Activated T-cell treated with anti-CD3 and anti-CD28 coated beads, Interleukin-2, amount 50 U/mL, for 24 hours (primary cell): ENCODE measurements at regions not wholly inside any gene's neighbourhood (a gene's known extent, or its start where the extent isn't known, plus 50 kb on each side); places are given as distances from the start of the nearest gene placed in this dataset.

Experiments used
- DNase-seq: peaks from one replicate; pipeline ENCODE4 v3.0.0-alpha.2; 2020
- H3K27ac Mint-ChIP-seq: 2 replicates; pipeline ENCODE4 v1.8.0; 2020; ENCODE audit warnings: mild to moderate bottlenecking, mixed read lengths
- H3K27me3 Mint-ChIP-seq: 2 replicates; pipeline ENCODE4 v1.8.0; 2020; ENCODE audit warnings: mixed read lengths
- H3K36me3 Mint-ChIP-seq: 2 replicates; pipeline ENCODE4 v1.8.0; 2020; ENCODE audit warnings: low read depth, mixed read lengths
- H3K4me1 Mint-ChIP-seq: 2 replicates; pipeline ENCODE4 v1.8.0; 2020; ENCODE audit warnings: low read depth, mixed read lengths
- H3K4me3 Mint-ChIP-seq: 2 replicates; pipeline ENCODE4 v1.8.0; 2020; ENCODE audit warnings: mild to moderate bottlenecking, moderate library complexity, mixed read lengths
- H3K9me3 Mint-ChIP-seq: 2 replicates; pipeline ENCODE4 v1.8.0; 2020; ENCODE audit warnings: mixed read lengths

- H3K27me3 Mint-ChIP-seq: no peaks in the 10 kb centered on the region
- H3K4me3 Mint-ChIP-seq: no peak overlapping the region
- no peaks in the 10 kb centered on the region for H3K9me3 Mint-ChIP-seq
- H3K27ac Mint-ChIP-seq: no peak overlapping the region
- no peaks in the 10 kb centered on the region for H3K4me1 Mint-ChIP-seq
- DNase-seq: no peak
- H3K36me3 Mint-ChIP-seq: no peaks in the 10 kb centered on the region
Measured at GRCh38 chr17:69801368-69801767, 273.7 kb upstream of the KCNJ16 start.

- Mint-ChIP-seq H3K27ac (no peak overlapping the region), H3K36me3 (no peaks in the 10 kb centered on the region), H3K27me3 (no peaks in the 10 kb centered on the region), H3K4me3 (no peak overlapping the region), H3K9me3 (no peaks in the 10 kb centered on the region), H3K4me1 (no peaks in the 10 kb centered on the region)
- DNase-seq: no peak
Measured at GRCh38 chr17:69802045-69802740, 272.8 kb upstream of the KCNJ16 start.

GRCh38 chr17:69809331-69809730, 265.7 kb upstream of the KCNJ16 start:
- Mint-ChIP-seq H3K36me3 (no peaks in the 10 kb centered on the region), H3K4me3 (no peak overlapping the region), H3K27me3 (no peaks in the 10 kb centered on the region), H3K27ac (no peak overlapping the region), H3K4me1 (no peaks in the 10 kb centered on the region), H3K9me3 (no peaks in the 10 kb centered on the region)
- DNase-seq: no peak

DNA sequence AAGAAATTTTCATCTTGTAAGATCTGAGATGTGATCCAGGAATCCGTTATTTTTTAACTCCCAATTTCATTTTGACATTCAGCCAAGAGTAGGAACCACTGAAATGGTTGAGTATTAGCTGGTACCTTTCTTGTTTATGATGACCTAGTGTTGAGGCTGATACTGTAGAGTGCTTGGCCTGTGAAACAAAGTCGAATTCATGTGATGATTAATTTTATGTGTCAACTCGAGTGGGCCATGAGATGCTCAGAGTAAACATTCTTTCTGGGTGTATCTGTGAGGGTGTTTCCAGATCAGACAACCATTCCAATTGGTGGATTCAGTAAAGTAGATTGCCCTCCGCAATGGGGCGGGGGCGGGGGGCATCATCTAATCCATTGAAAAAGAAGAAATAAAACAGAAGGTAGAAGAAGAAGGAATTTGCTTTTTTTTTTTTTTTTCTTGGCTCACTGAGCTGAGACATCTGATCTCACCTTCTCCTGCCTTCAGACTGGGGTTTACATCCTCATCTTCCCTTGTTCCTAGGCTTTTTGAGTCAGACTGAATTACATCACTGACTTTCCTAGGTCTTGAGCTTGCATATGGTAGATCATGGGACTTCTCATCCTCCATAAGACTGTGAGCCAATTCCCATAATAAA, 264.6 kb upstream of the KCNJ16 start:
- Mint-ChIP-seq H3K4me1 (no peaks in the 10 kb centered on the region), H3K27ac (no peak overlapping the region), H3K4me3 (no peak overlapping the region), H3K27me3 (no peaks in the 10 kb centered on the region), H3K36me3 (no peaks in the 10 kb centered on the region), H3K9me3 (no peaks in the 10 kb centered on the region)
- no peak for DNase-seq

- Mint-ChIP-seq H3K4me1 (no peaks in the 10 kb centered on the region), H3K27me3 (no peaks in the 10 kb centered on the region), H3K36me3 (no peaks in the 10 kb centered on the region), H3K9me3 (no peaks in the 10 kb centered on the region), H3K27ac (no peak overlapping the region), H3K4me3 (no peak overlapping the region)
- DNase-seq: no peak
Measured at GRCh38 chr17:69812240-69812837, 262.7 kb upstream of the KCNJ16 start.

- Mint-ChIP-seq H3K4me1 (no peaks in the 10 kb centered on the region), H3K27ac (no peak overlapping the region), H3K9me3 (no peaks in the 10 kb centered on the region), H3K36me3 (no peaks in the 10 kb centered on the region), H3K27me3 (no peaks in the 10 kb centered on the region), H3K4me3 (no peak overlapping the region)
- DNase-seq: no peak
Measured at GRCh38 chr17:69814031-69814430, 261.0 kb upstream of the KCNJ16 start.

DNA sequence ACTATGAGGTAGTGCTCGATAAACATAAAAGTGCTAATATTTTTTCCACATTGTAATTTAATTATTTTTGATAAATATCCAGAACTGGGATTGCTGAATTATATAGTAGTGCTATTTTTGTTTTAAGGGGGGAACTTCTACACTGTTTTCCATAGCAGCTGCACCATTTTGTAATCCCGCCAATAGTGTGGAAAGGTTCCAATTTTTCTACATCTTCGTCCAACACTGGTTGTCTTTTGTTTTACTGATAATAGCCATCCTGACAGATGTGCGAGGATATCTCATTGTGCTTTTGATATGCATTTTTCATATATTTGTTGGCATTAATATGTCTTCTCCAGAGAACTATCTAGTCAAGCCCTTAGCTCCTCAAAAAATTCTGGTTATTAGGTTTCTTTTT, 259.6 kb upstream of the KCNJ16 start:
- no peak overlapping the region for H3K27ac Mint-ChIP-seq
- H3K4me3 Mint-ChIP-seq: no peak overlapping the region
- DNase-seq: no peak
- H3K9me3 Mint-ChIP-seq: no peaks in the 10 kb centered on the region
- no peaks in the 10 kb centered on the region for H3K27me3 Mint-ChIP-seq
- H3K4me1 Mint-ChIP-seq: no peaks in the 10 kb centered on the region
- H3K36me3 Mint-ChIP-seq: no peaks in the 10 kb centered on the region

- no peak overlapping the region for H3K4me3 Mint-ChIP-seq
- no peaks in the 10 kb centered on the region for H3K27me3 Mint-ChIP-seq
Measured at GRCh38 chr17:69818467-69818866, 256.6 kb upstream of the KCNJ16 start.

GRCh38 chr17:69819316-69820087, 255.5 kb upstream of the KCNJ16 start:
- Mint-ChIP-seq H3K36me3 (no peaks in the 10 kb centered on the region), H3K4me1 (no peaks in the 10 kb centered on the region), H3K27me3 (no peaks in the 10 kb centered on the region), H3K4me3 (no peak overlapping the region), H3K27ac (no peak overlapping the region), H3K9me3 (no peaks in the 10 kb centered on the region)
- no peak for DNase-seq

More at GRCh38 chr17:69818467-69818866, 256.6 kb upstream of the KCNJ16 start:
- Mint-ChIP-seq H3K36me3 (no peaks in the 10 kb centered on the region), H3K4me1 (no peaks in the 10 kb centered on the region), H3K9me3 (no peaks in the 10 kb centered on the region), H3K27ac (no peak overlapping the region)
- no peak for DNase-seq

GRCh38 chr17:69820876-69821473, 254.1 kb upstream of the KCNJ16 start:
- H3K27me3 Mint-ChIP-seq: no peaks in the 10 kb centered on the region
- no peak for DNase-seq
- H3K36me3 Mint-ChIP-seq: no peaks in the 10 kb centered on the region
- no peak overlapping the region for H3K4me3 Mint-ChIP-seq
- no peak overlapping the region for H3K27ac Mint-ChIP-seq
- peaks cover 2% of the 10 kb centered on the region for H3K9me3 Mint-ChIP-seq
- no peaks in the 10 kb centered on the region for H3K4me1 Mint-ChIP-seq

DNA sequence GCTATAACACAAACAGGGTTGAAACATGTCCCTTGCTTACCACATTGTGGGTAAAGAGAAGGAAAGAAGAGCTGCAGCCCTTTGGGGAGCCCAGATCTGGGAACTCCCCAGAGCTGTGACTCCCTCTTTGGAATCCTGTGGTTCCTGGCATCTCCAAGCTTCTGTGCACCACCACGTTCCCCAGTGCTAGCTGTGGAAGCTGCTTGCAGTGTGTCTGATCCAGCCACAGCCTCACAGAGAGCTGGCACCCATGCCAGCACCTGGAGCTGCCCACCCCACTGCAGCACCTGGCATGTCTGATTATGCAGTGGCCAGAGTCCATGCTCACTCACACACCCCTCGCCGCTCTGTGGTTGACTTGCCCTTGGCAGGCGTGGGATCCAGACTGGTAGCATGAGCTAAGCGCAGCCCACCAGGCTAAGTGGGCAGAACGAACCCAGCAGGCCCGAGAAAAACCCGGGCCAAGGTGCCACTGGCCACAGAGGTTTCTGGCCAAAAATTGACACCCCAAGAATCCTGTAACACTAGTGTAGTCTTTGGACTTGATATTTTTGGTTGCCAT, 252.6 kb upstream of the KCNJ16 start:
- Mint-ChIP-seq H3K36me3 (no peaks in the 10 kb centered on the region), H3K27ac (no peak overlapping the region), H3K4me1 (no peaks in the 10 kb centered on the region), H3K27me3 (no peaks in the 10 kb centered on the region), H3K9me3 (peaks cover 2% of the 10 kb centered on the region), H3K4me3 (no peak overlapping the region)
- DNase-seq: no peak

DNA sequence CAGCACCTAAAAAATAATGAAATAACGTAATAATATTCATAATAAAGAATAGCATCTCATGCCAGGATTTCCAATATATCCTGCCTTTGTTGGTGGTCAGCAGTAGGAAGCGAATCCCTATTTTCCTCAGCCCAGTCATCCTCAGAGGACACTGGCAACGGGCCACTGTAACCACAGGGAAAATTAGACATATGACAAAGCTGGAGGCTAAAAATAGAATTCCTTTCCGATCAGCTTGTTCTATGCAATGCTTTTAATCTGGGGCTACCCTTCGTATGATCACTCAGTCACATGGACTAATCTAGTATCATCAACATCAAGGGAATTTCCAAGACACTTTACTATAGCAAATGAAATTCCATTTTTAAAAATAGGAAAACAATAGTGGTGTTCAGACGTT, 246.9 kb upstream of the KCNJ16 start:
- H3K27me3 Mint-ChIP-seq: no peaks in the 10 kb centered on the region
- H3K4me1 Mint-ChIP-seq: no peaks in the 10 kb centered on the region
- peaks cover 2% of the 10 kb centered on the region for H3K9me3 Mint-ChIP-seq
- H3K36me3 Mint-ChIP-seq: no peaks in the 10 kb centered on the region
- no peak overlapping the region for H3K27ac Mint-ChIP-seq
- DNase-seq: no peak
- H3K4me3 Mint-ChIP-seq: no peak overlapping the region

DNA sequence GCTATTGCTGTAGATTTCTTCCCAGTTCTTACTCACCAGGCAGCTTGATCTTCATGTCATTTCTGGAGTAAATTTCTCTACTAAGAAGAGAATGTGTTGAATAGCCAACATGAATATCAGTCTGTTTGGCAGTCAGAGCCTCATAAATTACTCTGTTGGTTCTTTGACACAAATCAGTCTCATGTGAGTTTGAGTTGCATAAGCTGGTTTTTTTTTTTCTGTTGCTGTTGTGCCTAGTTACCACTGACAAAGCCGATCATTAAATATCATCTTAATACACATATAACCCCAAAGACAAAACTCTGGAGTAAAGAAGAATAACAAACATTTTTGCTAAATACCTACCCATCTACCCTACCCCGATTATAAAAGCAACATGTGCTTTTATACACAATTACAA, 240.5 kb upstream of the KCNJ16 start:
- H3K4me1 Mint-ChIP-seq: no peaks in the 10 kb centered on the region
- no peak overlapping the region for H3K27ac Mint-ChIP-seq
- peaks cover 6% of the 10 kb centered on the region for H3K9me3 Mint-ChIP-seq
- H3K36me3 Mint-ChIP-seq: no peaks in the 10 kb centered on the region
- peaks cover 2% of the 10 kb centered on the region for H3K27me3 Mint-ChIP-seq
- no peak overlapping the region for H3K4me3 Mint-ChIP-seq
- no peak for DNase-seq

GRCh38 chr17:69851736-69852135, 223.3 kb upstream of the KCNJ16 start:
- Mint-ChIP-seq H3K36me3 (no peaks in the 10 kb centered on the region), H3K9me3 (peaks cover 4% of the 10 kb centered on the region), H3K4me1 (no peaks in the 10 kb centered on the region), H3K27ac (no peak overlapping the region), H3K27me3 (no peaks in the 10 kb centered on the region), H3K4me3 (no peak overlapping the region)
- no peak for DNase-seq
